Astrocyte of the cerebellum (primary cell): ENCODE measurements at regions not wholly inside any gene's neighbourhood (a gene's known extent, or its start where the extent isn't known, plus 50 kb on each side); places are given as distances from the start of the nearest gene placed in this dataset.

Experiments
- DNase-seq: peaks from one replicate; pipeline ENCODE4 v3.0.0-alpha.2; 2011; ENCODE audit warnings: low read depth
- H3K4me3 ChIP-seq: 2 replicates; pipeline ENCODE4 v1.5.1; 2011; ENCODE audit warnings: mild to moderate bottlenecking, low read depth, low read length, moderate library complexity
- in situ Hi-C: cut with HindIII; loops from 2 replicates; pipeline ENCODE4 v1.10.0; 2017; ENCODE audit warnings: low sequenced_read_pairs
- TF ChIP-seq, protein P1 (sequence below): IDR thresholded peaks from 2 replicates; pipeline ENCODE4 v1.5.1; 2012; ENCODE audit warnings: low read length, low read depth, moderate library complexity, mild to moderate bottlenecking; ENCODE audit errors: missing control alignments

DNA sequence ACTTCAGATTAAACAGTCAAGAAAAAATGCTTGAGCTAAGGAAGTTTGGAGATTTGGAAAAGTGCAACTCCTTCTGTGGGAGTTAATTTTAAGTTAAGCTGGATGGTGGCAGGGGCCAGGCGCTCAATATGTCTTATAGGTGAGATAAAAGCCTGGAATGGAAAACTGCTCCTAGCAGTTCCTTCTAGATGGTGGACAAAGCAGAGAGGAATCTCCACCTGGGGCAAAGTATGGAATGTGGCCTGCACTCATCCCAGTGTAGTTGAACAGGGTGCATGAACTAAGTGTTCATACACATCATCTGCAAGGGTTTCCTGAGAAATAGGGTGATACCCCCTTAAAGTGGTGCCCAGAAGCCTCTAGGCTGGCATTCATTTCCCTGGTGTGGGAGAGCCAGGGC is 227.1 kb downstream of the FGF13 start:
- no peak for DNase-seq
- H3K4me3 ChIP-seq: no peak overlapping the region
- TF ChIP-seq, protein P1, sequence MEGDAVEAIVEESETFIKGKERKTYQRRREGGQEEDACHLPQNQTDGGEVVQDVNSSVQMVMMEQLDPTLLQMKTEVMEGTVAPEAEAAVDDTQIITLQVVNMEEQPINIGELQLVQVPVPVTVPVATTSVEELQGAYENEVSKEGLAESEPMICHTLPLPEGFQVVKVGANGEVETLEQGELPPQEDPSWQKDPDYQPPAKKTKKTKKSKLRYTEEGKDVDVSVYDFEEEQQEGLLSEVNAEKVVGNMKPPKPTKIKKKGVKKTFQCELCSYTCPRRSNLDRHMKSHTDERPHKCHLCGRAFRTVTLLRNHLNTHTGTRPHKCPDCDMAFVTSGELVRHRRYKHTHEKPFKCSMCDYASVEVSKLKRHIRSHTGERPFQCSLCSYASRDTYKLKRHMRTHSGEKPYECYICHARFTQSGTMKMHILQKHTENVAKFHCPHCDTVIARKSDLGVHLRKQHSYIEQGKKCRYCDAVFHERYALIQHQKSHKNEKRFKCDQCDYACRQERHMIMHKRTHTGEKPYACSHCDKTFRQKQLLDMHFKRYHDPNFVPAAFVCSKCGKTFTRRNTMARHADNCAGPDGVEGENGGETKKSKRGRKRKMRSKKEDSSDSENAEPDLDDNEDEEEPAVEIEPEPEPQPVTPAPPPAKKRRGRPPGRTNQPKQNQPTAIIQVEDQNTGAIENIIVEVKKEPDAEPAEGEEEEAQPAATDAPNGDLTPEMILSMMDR: no peak
- in situ Hi-C loops: loop anchor here (10.0 kb wide), 1 partner anchor 60 kb away; no protein-coding TSS in a partner anchor

DNA sequence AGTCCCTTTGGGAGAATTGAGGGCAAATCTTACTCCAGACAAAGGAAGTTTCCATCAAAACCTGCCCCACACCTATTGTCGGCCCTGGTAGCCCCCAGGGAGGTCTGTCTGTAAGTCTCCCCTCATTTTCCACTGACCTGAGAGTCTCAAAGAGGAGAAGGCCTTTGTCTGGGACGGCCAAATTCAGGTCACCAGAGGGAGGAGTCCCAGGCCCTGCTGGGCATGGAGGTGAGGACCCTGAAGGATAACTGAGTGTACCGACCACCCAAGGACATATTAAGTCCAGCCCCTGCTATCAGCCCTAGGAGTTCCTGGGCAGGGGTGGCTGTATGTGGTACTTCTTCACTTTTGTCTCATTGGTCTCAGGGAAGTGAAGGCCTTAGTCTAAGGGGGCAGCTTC is 229.9 kb downstream of the FGF13 start:
- TF ChIP-seq, protein P1: no peak
- H3K4me3 ChIP-seq: no peak overlapping the region
- DNase-seq: no peak
- in situ Hi-C loops: loop anchor here (10.0 kb wide), 1 partner anchor 57 kb away; no protein-coding TSS in a partner anchor

DNA sequence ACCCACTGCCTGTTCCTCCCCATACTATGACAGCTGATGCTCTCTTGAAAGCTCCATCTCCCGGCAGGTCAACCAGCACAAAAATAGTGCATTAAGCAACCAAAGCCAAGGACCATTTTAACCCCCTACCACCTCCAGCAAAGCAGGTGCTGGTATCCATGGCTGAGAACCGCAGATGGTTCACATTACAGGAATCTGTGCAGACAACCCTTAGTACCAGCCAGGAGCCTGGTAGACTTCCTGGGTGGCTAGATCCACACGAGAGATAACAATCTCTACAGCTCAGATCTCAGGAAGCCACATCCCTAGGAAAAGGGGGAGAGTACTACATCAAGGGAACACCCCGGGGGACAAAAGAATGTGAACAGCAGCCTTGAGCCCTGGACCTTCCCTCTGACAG is 248.0 kb downstream of the FGF13 start:
- in situ Hi-C loops: no loop called here
- no peak overlapping the region for H3K4me3 ChIP-seq
- TF ChIP-seq, protein P1: no peak
- no peak for DNase-seq
